ENCODE measurements at regions not wholly inside any gene's neighbourhood (a gene's known extent, or its start where the extent isn't known, plus 50 kb on each side); places are given as distances from the start of the nearest gene placed in this dataset.

- no peak overlapping the region for H3K4me3 ChIP-seq (ENCODE audit: low read depth in 1 of 3, low read length in 3 of 3)
- 72% methylated on average over 10 of the region's 10 CpGs for WGBS
These were observed 277.4 kb upstream of the MSX2 start for GRCh38 chr5:174446988-174447387.

GRCh38 chr5:174448041-174448440 lies 276.3 kb upstream of the MSX2 start:
- no peak for DNase-seq (ENCODE audit: low spot score)

More at GRCh38 chr5:174446988-174447387, 277.4 kb upstream of the MSX2 start:
- Histone ChIP-seq H3K9me3 (ENCODE audit: control insufficient read depth in 4 of 4, low read length in 3 of 4) (peaks cover 0 to 3% (median 0%) of the 10 kb centered on the region in 4 donors), H3K4me1 (ENCODE audit: control insufficient read depth in 4 of 4, insufficient read depth in 4 of 4, low read length in 3 of 4) (no peaks in the 10 kb centered on the region), H3K27me3 (ENCODE audit: control insufficient read depth in 4 of 4, insufficient read depth in 4 of 4, low read length in 3 of 4) (peaks cover 0 to 4% (median 2%) of the 10 kb centered on the region in 4 donors), H3K36me3 (ENCODE audit: control insufficient read depth in 4 of 4, insufficient read depth in 3 of 4, low read depth in 1 of 4, low read length in 3 of 4) (no peaks in the 10 kb centered on the region), H3K9ac (ENCODE audit: low read depth in 1 of 2, low read length in 2 of 2) (no peak overlapping the region), H3K27ac (ENCODE audit: low read depth in 1 of 2, low read length in 2 of 2) (no peak overlapping the region)
- no peak for DNase-seq (ENCODE audit: low spot score)
- TF ChIP-seq FOXA1 (IDR thresholded peaks at IDR 0.05): no peak
- no peak for TF ChIP-seq RAD21 (IDR thresholded peaks at IDR 0.05)
- TF ChIP-seq NR2F2 (IDR thresholded peaks at IDR 0.05): no peak
- TF ChIP-seq ATF3 (IDR thresholded peaks at IDR 0.05): no peak
- TF ChIP-seq ZBTB33 (IDR thresholded peaks at IDR 0.05): no peak
- TF ChIP-seq JUND (IDR thresholded peaks at IDR 0.05): no peak
- no peak for TF ChIP-seq HNF4A (conservative IDR thresholded peaks at IDR 0.05)
- TF ChIP-seq HNF4G (IDR thresholded peaks at IDR 0.05): no peak

More at GRCh38 chr5:174448041-174448440, 276.3 kb upstream of the MSX2 start:
- peaks cover 0 to 4% (median 2%) of the 10 kb centered on the region in 4 donors for H3K27me3 ChIP-seq (ENCODE audit: control insufficient read depth in 4 of 4, insufficient read depth in 4 of 4, low read length in 3 of 4)
- H3K9me3 ChIP-seq (ENCODE audit: control insufficient read depth in 4 of 4, low read length in 3 of 4): peaks cover 0 to 3% (median 0%) of the 10 kb centered on the region in 4 donors
- H3K4me3 ChIP-seq (ENCODE audit: low read depth in 1 of 3, low read length in 3 of 3): no peak overlapping the region
- H3K27ac ChIP-seq (ENCODE audit: low read depth in 1 of 2, low read length in 2 of 2): no peak overlapping the region
- 81% methylated on average over 4 of the region's 4 CpGs for WGBS
- H3K9ac ChIP-seq (ENCODE audit: low read depth in 1 of 2, low read length in 2 of 2): no peak overlapping the region
- TF ChIP-seq YY1 (IDR thresholded peaks at IDR 0.05) (no peak), FOXA2 (IDR thresholded peaks at IDR 0.05) (no peak), ZBTB33 (IDR thresholded peaks at IDR 0.05) (no peak), FOXA1 (IDR thresholded peaks at IDR 0.05) (no peak), HNF4G (IDR thresholded peaks at IDR 0.05) (no peak), MAX (IDR thresholded peaks at IDR 0.05) (no peak), GABPA (IDR thresholded peaks at IDR 0.05 in 1 of 2, conservative IDR thresholded peaks at IDR 0.05 in 1 of 2) (no peak), RXRA (IDR thresholded peaks at IDR 0.05) (no peak), RAD21 (IDR thresholded peaks at IDR 0.05) (no peak), ATF3 (IDR thresholded peaks at IDR 0.05) (no peak), NR2F2 (IDR thresholded peaks at IDR 0.05) (no peak), SP1 (IDR thresholded peaks at IDR 0.05) (no peak), JUND (IDR thresholded peaks at IDR 0.05) (no peak), CTCF (IDR thresholded peaks at IDR 0.05; ENCODE audit: low read depth, low read length, missing input control) (no peak), EGR1 (IDR thresholded peaks at IDR 0.05; ENCODE audit: low read depth in 2 of 2) (no peak), TAF1 (conservative IDR thresholded peaks at IDR 0.05) (no peak), HNF4A (conservative IDR thresholded peaks at IDR 0.05) (no peak), REST (IDR thresholded peaks at IDR 0.05) (no peak)
- H3K4me1 ChIP-seq (ENCODE audit: control insufficient read depth in 4 of 4, insufficient read depth in 4 of 4, low read length in 3 of 4): no peaks in the 10 kb centered on the region
- H3K36me3 ChIP-seq (ENCODE audit: control insufficient read depth in 4 of 4, insufficient read depth in 3 of 4, low read depth in 1 of 4, low read length in 3 of 4): no peaks in the 10 kb centered on the region
